NCI-H748 (cell line): ENCODE measurements at regions not wholly inside any gene's neighbourhood (a gene's known extent, or its start where the extent isn't known, plus 50 kb on each side); places are given as distances from the start of the nearest gene placed in this dataset.

Source experiments
- DNase-seq: peaks from one replicate; lab custom pipeline; 2025; ENCODE audit not compliant: unreplicated experiment; lab: John Stamatoyannopoulos, UW

DNA sequence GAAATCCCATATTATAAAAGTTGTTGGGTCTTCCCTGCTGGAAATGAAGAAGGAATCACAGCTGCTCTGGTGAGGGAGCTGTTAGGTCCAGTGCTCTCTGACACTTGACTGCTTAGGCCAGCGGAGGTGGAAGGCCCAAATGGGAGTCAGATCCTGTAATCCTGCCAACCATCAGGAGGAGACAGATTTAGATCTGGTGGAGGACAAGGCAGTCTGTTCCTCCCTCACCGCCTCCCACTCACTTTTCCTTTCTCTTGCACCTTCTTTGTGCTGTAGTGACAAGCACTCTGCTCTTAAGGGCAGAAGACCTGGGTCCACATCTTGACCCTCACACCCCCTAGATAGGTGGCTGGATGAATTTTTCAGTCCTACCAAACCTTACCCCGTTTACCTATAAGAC is 59.7 kb upstream of the CHST1 start:
- DNase-seq = no peak

DNA sequence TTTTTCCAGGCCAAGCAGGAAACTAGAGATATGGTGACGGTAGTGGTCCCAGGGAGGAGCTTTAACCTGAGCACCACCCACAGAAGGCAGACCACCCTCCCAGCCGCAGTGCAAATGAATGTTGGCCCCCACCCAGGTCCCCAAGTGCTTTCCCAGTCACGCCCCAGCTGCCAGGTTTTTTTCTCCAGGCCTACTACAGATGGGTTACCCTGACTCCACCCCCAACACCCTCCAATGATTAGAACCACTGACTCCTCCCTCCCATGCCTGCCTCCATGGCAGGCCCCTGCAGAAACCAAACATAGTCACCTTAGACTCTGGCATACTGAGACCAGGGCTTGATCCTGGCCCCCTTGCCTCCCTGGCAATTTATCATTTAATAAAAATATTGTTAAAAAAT is 58.7 kb upstream of the CHST1 start:
- no peak for DNase-seq

DNA sequence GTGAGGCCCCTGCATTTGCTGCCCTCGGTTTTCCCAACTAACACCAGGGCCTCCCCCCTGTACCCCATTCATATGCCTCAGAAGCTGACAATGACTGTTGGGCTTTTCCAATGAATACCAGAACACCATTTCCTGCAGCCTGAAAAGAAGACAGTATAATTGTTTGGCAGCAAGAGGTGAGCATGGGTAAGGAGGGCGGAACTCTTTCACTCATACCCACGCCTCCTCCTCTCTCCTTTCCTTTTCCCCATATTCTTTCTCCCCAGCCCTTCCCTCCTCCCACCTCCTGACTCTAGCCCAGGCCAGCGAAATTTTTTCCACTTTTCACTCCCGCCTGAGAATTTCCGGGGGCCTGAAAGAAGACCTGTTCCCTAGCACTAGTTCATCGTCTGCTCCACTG is 58.0 kb upstream of the CHST1 start:
- DNase-seq = no peak

DNA sequence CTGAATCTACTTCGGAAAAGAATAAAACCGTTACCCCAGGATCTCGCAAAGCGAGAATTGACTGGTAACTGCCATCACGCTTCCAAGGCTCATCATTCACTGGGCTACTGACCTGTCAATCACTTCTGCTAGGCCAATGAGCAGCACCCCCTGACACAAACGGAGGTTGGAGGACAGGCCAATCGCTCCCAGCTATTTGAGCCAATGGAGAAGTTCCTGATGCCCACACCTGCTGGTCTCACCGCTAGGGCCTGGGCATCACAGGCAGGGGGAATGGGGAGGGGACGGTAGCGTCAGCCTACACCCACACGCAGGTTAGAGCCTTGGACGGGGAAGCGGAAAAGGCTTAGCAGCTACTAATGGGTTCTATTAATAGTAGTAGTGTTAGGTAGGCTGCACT is 56.7 kb upstream of the CHST1 start:
- DNase-seq = no peak

DNA sequence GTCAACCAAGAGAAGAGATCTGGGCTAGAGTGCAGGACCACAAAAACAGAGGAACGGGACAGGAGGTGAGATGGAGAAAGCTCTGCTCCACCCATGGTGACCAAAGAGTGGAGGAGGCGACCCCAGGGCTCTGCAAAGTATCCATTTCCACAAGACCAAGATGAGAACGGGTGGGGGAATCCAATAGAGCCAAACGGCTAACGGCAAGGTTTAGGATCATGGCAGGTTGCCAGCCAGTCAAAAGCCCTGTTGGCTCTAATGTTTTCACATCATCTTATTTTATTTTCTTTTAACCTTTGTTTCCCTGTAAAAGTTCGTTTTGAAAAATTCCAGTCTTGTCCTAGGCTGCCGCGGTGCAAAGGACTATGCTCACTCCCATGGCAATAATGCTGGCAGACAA is 52.1 kb upstream of the CHST1 start:
- no peak for DNase-seq

DNA sequence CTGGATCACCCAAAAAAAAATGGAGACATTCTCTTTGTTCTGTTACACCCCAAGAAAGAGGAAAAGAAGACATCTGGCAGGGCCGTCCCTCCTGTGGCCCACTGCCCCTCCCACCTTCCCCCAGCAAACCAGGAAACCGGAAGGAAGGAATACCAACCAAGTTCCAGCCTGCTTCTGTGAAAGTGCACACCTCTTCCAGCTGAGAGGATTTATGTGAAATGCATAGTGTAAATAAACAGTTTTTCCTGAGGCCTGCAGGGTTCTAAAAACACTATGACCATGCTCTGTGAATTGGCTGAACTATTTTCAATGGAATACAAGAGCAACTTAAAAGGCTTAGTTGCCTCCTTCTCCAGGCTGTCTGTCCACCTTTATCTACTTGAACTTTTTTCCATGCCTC is 50.0 kb upstream of the CHST1 start:
- DNase-seq = no peak
